T-helper 2 cell treated with Interferon-gamma antibody and Interleukin-4, amounts not matched to agents 100 ng/mL and 5 ng/mL, for 36 hours (primary cell): ENCODE measurements at regions not wholly inside any gene's neighbourhood (a gene's known extent, or its start where the extent isn't known, plus 50 kb on each side); places are given as distances from the start of the nearest gene placed in this dataset.

Experiments used
- intact Hi-C: fragments of 100-400 bp; cut with micrococcal nuclease; formaldehyde crosslinking; loops from one replicate; pipeline ENCODE4 v1.15.1; 2023

GRCh38 chr3:24905266-24905665 is 410.6 kb upstream of the THRB start:
- intact Hi-C loops: no loop called here

GRCh38 chr3:24907106-24907505 is 412.5 kb upstream of the THRB start:
- intact Hi-C loops: no loop called here

GRCh38 chr3:24911076-24911475 is 416.4 kb upstream of the THRB start:
- intact Hi-C loops: no loop called here

GRCh38 chr3:24915639-24916038 is 421.0 kb upstream of the THRB start:
- intact Hi-C loops: no loop called here

- intact Hi-C loops: no loop called here
These were observed 423.3 kb upstream of the THRB start for GRCh38 chr3:24917908-24918307.

- intact Hi-C loops: no loop called here
These were observed 428.9 kb upstream of the THRB start for GRCh38 chr3:24923570-24923969.

- intact Hi-C loops: no loop called here
These were observed 434.9 kb upstream of the THRB start for GRCh38 chr3:24929521-24929920.

GRCh38 chr3:24933401-24933800 is 438.8 kb upstream of the THRB start:
- intact Hi-C loops: no loop called here

GRCh38 chr3:24936574-24936973 is 441.9 kb upstream of the THRB start:
- intact Hi-C loops: no loop called here

- intact Hi-C loops: no loop called here
These were observed 442.6 kb upstream of the THRB start for GRCh38 chr3:24937228-24937627.

- intact Hi-C loops: no loop called here
These were observed 443.1 kb upstream of the THRB start for GRCh38 chr3:24937780-24938179.

- intact Hi-C loops: no loop called here
These were observed 449.3 kb upstream of the THRB start for GRCh38 chr3:24943961-24944360.

GRCh38 chr3:24944805-24945520 is 450.3 kb upstream of the THRB start:
- intact Hi-C loops: no loop called here

GRCh38 chr3:24945563-24945962 is 450.9 kb upstream of the THRB start:
- intact Hi-C loops: no loop called here

- intact Hi-C loops: no loop called here
These were observed 452.5 kb upstream of the THRB start for GRCh38 chr3:24947103-24947502.

GRCh38 chr3:24951180-24951579 is 456.5 kb upstream of the THRB start:
- intact Hi-C loops: no loop called here

GRCh38 chr3:24952388-24952787 is 457.7 kb upstream of the THRB start:
- intact Hi-C loops: no loop called here

GRCh38 chr3:24953060-24953771 is 458.6 kb upstream of the THRB start:
- intact Hi-C loops: no loop called here

- intact Hi-C loops: no loop called here
These were observed 462.0 kb upstream of the THRB start for GRCh38 chr3:24956613-24957012.

GRCh38 chr3:24958271-24958670 is 463.6 kb upstream of the THRB start:
- intact Hi-C loops: no loop called here

- intact Hi-C loops: no loop called here
These were observed 464.3 kb upstream of the THRB start for GRCh38 chr3:24958910-24959447.

GRCh38 chr3:24963762-24964625 is 464.1 kb upstream of the RARB start:
- intact Hi-C loops: no loop called here
